ENCODE measurements at regions not wholly inside any gene's neighbourhood (a gene's known extent, or its start where the extent isn't known, plus 50 kb on each side); places are given as distances from the start of the nearest gene placed in this dataset.

- 63 to 69% methylated on average over 5 of the region's 5 CpGs for WGBS, 2 donors
- TF ChIP-seq CTCF (IDR thresholded peaks at IDR 0.05) (no peak), POLR2A (IDR thresholded peaks at IDR 0.05) (no peak)
- no peak for DNase-seq (ENCODE audit: low spot score in 2 of 2)
- intact Hi-C loops (cut with DNase I; ENCODE audit: low total_unique reads) = no loop called here
- no peak overlapping the region for H3K4me3 ChIP-seq (ENCODE audit: low read depth, poor library complexity, severe bottlenecking)
Observed at GRCh38 chr12:107978201-107978600, 150.9 kb upstream of the WSCD2 start.

- intact Hi-C loops (cut with DNase I; ENCODE audit: low total_unique reads) = no loop called here
- no peak for DNase-seq (ENCODE audit: low spot score in 2 of 2)
- TF ChIP-seq POLR2A (IDR thresholded peaks at IDR 0.05) = no peak
- no peak for TF ChIP-seq CTCF (IDR thresholded peaks at IDR 0.05)
- H3K4me3 ChIP-seq (ENCODE audit: low read depth, poor library complexity, severe bottlenecking) = no peak overlapping the region
- WGBS, 2 donors = 75 to 76% methylated on average over 4 of the region's 4 CpGs
Observed at GRCh38 chr12:107978641-107979040, 150.4 kb upstream of the WSCD2 start.

GRCh38 chr12:107983756-107984472, 145.2 kb upstream of the WSCD2 start:
- DNase-seq (ENCODE audit: low spot score in 2 of 2) = no peak
- no peak overlapping the region for H3K4me3 ChIP-seq (ENCODE audit: low read depth, poor library complexity, severe bottlenecking)
- intact Hi-C loops (cut with DNase I; ENCODE audit: low total_unique reads) = no loop called here
- TF ChIP-seq POLR2A (IDR thresholded peaks at IDR 0.05) (no peak), CTCF (IDR thresholded peaks at IDR 0.05) (no peak)
- 55 to 59% methylated on average over 4 of the region's 4 CpGs for WGBS, 2 donors

- no peak overlapping the region for H3K4me3 ChIP-seq (ENCODE audit: low read depth, poor library complexity, severe bottlenecking)
- WGBS, 2 donors = 72 to 74% methylated on average over 3 of the region's 3 CpGs
- TF ChIP-seq CTCF (IDR thresholded peaks at IDR 0.05) = no peak
- TF ChIP-seq POLR2A (IDR thresholded peaks at IDR 0.05) = no peak
- DNase-seq (ENCODE audit: low spot score in 2 of 2) = no peak
- intact Hi-C loops (cut with DNase I; ENCODE audit: low total_unique reads) = no loop called here
Observed at GRCh38 chr12:107984973-107985372, 144.1 kb upstream of the WSCD2 start.

- 92 to 93% methylated on average over 1 of the region's 1 CpG for WGBS, 2 donors
- intact Hi-C loops (cut with DNase I; ENCODE audit: low total_unique reads) = no loop called here
Observed at GRCh38 chr12:107986183-107986582, 142.9 kb upstream of the WSCD2 start.

More at GRCh38 chr12:107986183-107986582, 142.9 kb upstream of the WSCD2 start:
- no peak overlapping the region for H3K4me3 ChIP-seq (ENCODE audit: low read depth, poor library complexity, severe bottlenecking)
- TF ChIP-seq POLR2A (IDR thresholded peaks at IDR 0.05) (no peak), CTCF (IDR thresholded peaks at IDR 0.05) (no peak)
- no peak for DNase-seq (ENCODE audit: low spot score in 2 of 2)

Measured in lower leg skin (tissue), 4 donors.